MM.1S (cell line): ENCODE measurements at regions not wholly inside any gene's neighbourhood (a gene's known extent, or its start where the extent isn't known, plus 50 kb on each side); places are given as distances from the start of the nearest gene placed in this dataset.
"Not testable (repeated sequence)": the region's sequence is repeated elsewhere in the genome, so short reads cannot be mapped to it uniquely, and the experiment has no call there.

Experiments
- EZH2 ChIP-seq: fragments of 300-600 bp; sonication (generic); optimal IDR thresholded peaks from 2 replicates; pipeline ENCODE3; 2017; ENCODE audit warnings: low read depth, mild to moderate bottlenecking, antibody characterized with exemption, low read length, mixed read lengths
- TF ChIP-seq, protein P1 (sequence below): fragments of 300-600 bp; sonication (generic); IDR thresholded peaks from 2 replicates; pipeline ENCODE4 v1.5.1; 2016; ENCODE audit warnings: antibody characterized with exemption, low read length, mixed read lengths

DNA sequence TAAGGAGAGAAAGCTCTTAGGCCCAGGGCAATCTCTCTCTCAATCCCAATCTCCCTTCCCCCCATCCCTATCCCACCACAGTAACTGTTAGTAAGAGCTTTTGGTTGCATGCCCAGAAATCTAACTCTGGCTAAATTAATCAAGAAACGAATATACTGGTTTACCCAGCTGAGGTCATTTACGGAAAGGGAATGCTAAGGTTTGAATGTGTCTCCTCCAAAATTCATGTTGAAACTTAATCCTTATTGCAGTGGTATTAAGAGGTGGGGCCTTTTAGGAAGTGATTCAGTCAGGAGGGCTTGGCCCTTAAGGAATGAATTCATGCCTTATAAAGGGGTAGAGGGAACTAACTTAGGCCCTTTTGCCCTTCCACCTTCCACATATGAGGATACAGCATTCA is 72.2 kb downstream of the NPIPA5 start:
- not testable (repeated sequence) for TF ChIP-seq EZH2
- TF ChIP-seq, protein P1, sequence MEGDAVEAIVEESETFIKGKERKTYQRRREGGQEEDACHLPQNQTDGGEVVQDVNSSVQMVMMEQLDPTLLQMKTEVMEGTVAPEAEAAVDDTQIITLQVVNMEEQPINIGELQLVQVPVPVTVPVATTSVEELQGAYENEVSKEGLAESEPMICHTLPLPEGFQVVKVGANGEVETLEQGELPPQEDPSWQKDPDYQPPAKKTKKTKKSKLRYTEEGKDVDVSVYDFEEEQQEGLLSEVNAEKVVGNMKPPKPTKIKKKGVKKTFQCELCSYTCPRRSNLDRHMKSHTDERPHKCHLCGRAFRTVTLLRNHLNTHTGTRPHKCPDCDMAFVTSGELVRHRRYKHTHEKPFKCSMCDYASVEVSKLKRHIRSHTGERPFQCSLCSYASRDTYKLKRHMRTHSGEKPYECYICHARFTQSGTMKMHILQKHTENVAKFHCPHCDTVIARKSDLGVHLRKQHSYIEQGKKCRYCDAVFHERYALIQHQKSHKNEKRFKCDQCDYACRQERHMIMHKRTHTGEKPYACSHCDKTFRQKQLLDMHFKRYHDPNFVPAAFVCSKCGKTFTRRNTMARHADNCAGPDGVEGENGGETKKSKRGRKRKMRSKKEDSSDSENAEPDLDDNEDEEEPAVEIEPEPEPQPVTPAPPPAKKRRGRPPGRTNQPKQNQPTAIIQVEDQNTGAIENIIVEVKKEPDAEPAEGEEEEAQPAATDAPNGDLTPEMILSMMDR, result not testable (repeated sequence)
